Fibroblast of lung (primary cell): ENCODE measurements at regions not wholly inside any gene's neighbourhood (a gene's known extent, or its start where the extent isn't known, plus 50 kb on each side); places are given as distances from the start of the nearest gene placed in this dataset.

Experiments used
- DNase-seq, 2 donors: peaks; one replicate each; pipeline versions ENCODE4 v3.0.0 to v3.0.0-alpha.2; 2010; ENCODE audit warnings: low read depth in 2 of 2
- H2AFZ ChIP-seq: 2 replicates; pipeline ENCODE4 v1.5.1; 2012; ENCODE audit warnings: low read length, control low read depth, inconsistent platforms
- H3K27ac ChIP-seq: 2 replicates; pipeline ENCODE4 v1.5.1; 2011; ENCODE audit warnings: low read length, control low read depth; ENCODE audit not compliant: insufficient read depth
- H3K27me3 ChIP-seq: 2 replicates; pipeline ENCODE4 v1.5.1; 2011; ENCODE audit warnings: mild to moderate bottlenecking, low read length; ENCODE audit not compliant: control insufficient read depth, insufficient read depth
- H3K36me3 ChIP-seq: 2 replicates; pipeline ENCODE4 v1.5.1; 2011; ENCODE audit warnings: low read length; ENCODE audit not compliant: control insufficient read depth, insufficient read depth
- H3K4me1 ChIP-seq: 2 replicates; pipeline ENCODE4 v1.5.1; 2011; ENCODE audit warnings: low read length; ENCODE audit not compliant: control insufficient read depth, insufficient read depth; ENCODE audit errors: extremely low read depth
- H3K4me2 ChIP-seq: 2 replicates; pipeline ENCODE4 v1.5.1; 2011; ENCODE audit warnings: low read length, control low read depth; ENCODE audit not compliant: insufficient read depth; ENCODE audit errors: extremely low read depth
- H3K4me3 ChIP-seq, 4 experiments: fragments of 200-600 bp in 1 of 4; sonication (generic) in 1 of 4; replicated peaks in 1 of 4; 2 replicates each; pipeline ENCODE4 v1.5.1; 2011 to 2016; ENCODE audit warnings: low read length in 4 of 4, low read depth in 3 of 4, mild to moderate bottlenecking in 3 of 4, control low read depth in 2 of 4, inconsistent platforms in 1 of 4, mixed read lengths in 1 of 4; ENCODE audit not compliant: insufficient read depth in 1 of 4; ENCODE audit errors: control extremely low read depth in 1 of 4
- H3K79me2 ChIP-seq: 2 replicates; pipeline ENCODE4 v1.5.1; 2012; ENCODE audit warnings: mild to moderate bottlenecking, low read length, inconsistent platforms; ENCODE audit not compliant: control insufficient read depth, insufficient read depth
- H3K9ac ChIP-seq: 2 replicates; pipeline ENCODE4 v1.5.1; 2011; ENCODE audit warnings: mild to moderate bottlenecking, low read length, control low read depth; ENCODE audit not compliant: insufficient read depth
- H3K9me3 ChIP-seq: 2 replicates; pipeline ENCODE4 v1.5.1; 2012; ENCODE audit warnings: low read depth, low read length; ENCODE audit not compliant: control insufficient read depth, insufficient read depth
- H4K20me1 ChIP-seq: 2 replicates; pipeline ENCODE4 v1.5.1; 2011; ENCODE audit warnings: low read length; ENCODE audit not compliant: control insufficient read depth, insufficient read depth; ENCODE audit errors: extremely low read depth
- EZH2 ChIP-seq: IDR thresholded peaks from 2 replicates; pipeline ENCODE4 v1.5.1; 2012; ENCODE audit warnings: low read length, control low read depth, mild to moderate bottlenecking; ENCODE audit errors: missing control alignments
- TF ChIP-seq, protein P1 (sequence below), 2 donors: IDR thresholded peaks in 1 of 2; conservative IDR thresholded peaks in 1 of 2; 1 replicate in 1 of 2; 2 replicates in 1 of 2; pipeline ENCODE4 v1.5.1; 2011 to 2012; ENCODE audit warnings: low read length in 2 of 2, control low read depth in 1 of 2, inconsistent platforms in 1 of 2, low read depth in 1 of 2, mild to moderate bottlenecking in 1 of 2

DNA sequence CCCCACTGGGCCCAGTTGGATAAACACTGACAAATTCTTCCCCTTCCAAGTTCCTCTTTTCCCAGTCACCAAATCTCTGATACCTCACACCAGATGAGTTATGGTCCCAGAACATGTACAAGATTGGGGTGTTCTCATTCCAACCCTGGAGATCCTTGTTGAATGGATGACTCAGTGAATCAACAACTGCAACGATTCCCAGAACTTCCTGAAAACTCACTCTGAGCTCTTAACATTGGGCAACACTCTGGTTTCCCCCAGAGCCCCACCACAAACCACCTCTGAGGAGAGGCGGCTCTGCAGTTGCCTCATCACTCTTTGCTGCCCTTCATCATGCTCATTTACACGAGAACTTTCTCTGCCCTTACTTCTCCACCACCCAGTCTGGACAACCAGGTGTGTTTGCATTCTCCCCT, 115.2 kb downstream of the MRPL14 start:
- Histone ChIP-seq H3K27ac (peak overlapping the region; percentile 98), H3K27me3 (no peaks in the 10 kb centered on the region), H3K4me3 (no peak overlapping the region), H3K4me1 (peaks cover 19% of the 10 kb centered on the region), H4K20me1 (no peaks in the 10 kb centered on the region), H2AFZ (no peak overlapping the region), H3K79me2 (no peaks in the 10 kb centered on the region), H3K36me3 (no peaks in the 10 kb centered on the region), H3K9ac (no peak overlapping the region), H3K9me3 (no peaks in the 10 kb centered on the region), H3K4me2 (no peak overlapping the region)
- peak; percentile 97 to 98 for DNase-seq
- no peak for TF ChIP-seq EZH2
- TF ChIP-seq, protein P1, sequence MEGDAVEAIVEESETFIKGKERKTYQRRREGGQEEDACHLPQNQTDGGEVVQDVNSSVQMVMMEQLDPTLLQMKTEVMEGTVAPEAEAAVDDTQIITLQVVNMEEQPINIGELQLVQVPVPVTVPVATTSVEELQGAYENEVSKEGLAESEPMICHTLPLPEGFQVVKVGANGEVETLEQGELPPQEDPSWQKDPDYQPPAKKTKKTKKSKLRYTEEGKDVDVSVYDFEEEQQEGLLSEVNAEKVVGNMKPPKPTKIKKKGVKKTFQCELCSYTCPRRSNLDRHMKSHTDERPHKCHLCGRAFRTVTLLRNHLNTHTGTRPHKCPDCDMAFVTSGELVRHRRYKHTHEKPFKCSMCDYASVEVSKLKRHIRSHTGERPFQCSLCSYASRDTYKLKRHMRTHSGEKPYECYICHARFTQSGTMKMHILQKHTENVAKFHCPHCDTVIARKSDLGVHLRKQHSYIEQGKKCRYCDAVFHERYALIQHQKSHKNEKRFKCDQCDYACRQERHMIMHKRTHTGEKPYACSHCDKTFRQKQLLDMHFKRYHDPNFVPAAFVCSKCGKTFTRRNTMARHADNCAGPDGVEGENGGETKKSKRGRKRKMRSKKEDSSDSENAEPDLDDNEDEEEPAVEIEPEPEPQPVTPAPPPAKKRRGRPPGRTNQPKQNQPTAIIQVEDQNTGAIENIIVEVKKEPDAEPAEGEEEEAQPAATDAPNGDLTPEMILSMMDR (conservative IDR thresholded peaks at IDR 0.05 in 1 of 2, IDR thresholded peaks at IDR 0.05 in 1 of 2; ENCODE audit: low read depth in 1 of 2, low read length in 2 of 2) = no peak

DNA sequence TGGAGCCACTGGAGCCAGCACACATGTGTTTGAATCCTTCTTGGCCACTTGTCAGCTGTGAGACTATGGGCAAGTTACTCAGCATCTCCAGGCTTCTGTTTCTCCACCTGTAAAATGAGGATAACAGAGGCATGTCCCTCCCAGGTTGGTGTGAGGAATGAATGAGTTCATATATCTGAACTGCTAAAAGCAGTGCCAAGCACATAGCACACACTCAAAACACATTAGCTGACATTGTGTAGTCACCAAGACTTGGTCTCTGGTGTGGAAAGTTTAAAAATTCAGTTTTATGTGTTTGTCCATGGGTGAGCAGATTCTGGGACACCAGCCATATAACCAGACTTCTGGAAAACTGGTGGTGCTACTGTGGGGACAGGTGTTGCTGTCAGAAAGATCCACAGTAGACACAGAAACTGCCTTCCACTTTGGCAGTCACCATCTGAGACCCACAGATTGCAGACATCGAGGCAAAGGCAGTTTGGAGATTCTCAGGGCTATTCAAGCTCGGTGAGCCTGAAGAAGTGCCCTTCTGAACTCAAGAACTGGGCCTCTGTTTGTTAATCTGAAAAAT, 115.8 kb downstream of the MRPL14 start:
- Histone ChIP-seq H4K20me1 (no peaks in the 10 kb centered on the region), H3K36me3 (no peaks in the 10 kb centered on the region), H3K4me1 (peaks cover 24% of the 10 kb centered on the region), H3K27ac (peak overlapping the region; percentile 98), H3K27me3 (no peaks in the 10 kb centered on the region), H3K4me2 (peak overlapping the region; percentile 67), H3K4me3 (no peak overlapping the region), H3K79me2 (no peaks in the 10 kb centered on the region), H3K9me3 (no peaks in the 10 kb centered on the region), H3K9ac (peak overlapping the region; percentile 53), H2AFZ (no peak overlapping the region)
- TF ChIP-seq, protein P1 (conservative IDR thresholded peaks at IDR 0.05 in 1 of 2, IDR thresholded peaks at IDR 0.05 in 1 of 2; ENCODE audit: low read depth in 1 of 2, low read length in 2 of 2) = no peak
- TF ChIP-seq EZH2 = no peak
- peak in 1 of 2 donors; percentile 60 for DNase-seq

DNA sequence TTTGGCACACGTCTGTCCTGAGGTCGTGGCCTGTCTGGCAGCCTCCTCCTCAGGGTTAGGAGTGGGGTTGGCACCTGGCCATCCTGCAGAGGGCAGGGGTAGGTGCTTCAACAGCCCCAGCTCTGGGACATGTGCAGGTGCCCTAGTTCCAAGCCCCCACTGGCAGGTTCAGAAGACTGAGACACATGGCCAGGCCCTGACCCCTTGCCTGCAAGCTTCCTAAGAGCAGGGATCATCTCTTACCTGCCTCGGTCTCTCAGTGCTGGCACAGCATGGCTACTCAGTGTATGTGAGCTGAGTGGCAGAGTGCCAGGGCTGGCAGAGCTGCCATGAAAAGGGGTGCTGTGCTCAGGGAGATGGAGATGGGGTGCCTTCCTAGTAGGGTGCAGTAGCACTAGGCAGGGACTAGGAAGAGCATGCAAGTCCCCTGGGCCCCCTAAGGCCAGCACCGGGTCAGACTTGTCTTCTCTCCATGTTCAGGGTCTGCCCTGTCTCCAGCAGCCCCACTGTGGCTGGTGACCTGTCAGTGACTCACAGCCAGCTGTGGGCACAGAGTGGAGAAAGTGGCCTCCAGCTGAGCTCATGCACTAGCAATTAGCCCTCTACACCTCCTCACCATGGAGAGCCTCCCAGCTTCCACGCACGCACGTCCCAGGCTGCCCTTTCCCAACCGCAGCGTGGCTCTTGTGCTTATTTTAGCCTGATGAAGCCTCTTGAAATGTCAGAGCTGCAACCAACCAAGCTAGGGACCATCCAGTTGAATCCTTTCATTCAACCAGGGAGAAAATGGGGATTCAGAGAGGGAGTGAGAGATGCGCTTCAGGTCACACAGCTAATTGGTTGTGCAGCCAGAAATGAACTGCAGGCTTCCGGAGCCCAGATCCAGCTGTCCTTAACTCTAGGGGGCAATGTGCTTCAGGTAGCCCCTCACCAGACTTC, 116.6 kb downstream of the MRPL14 start:
- H3K4me2 ChIP-seq = peak overlapping the region; percentile 67
- H3K4me3 ChIP-seq = no peak overlapping the region
- H3K36me3 ChIP-seq = no peaks in the 10 kb centered on the region
- peak overlapping the region; percentile 53 for H3K9ac ChIP-seq
- no peak overlapping the region for H2AFZ ChIP-seq
- H3K4me1 ChIP-seq = peaks cover 25% of the 10 kb centered on the region
- no peaks in the 10 kb centered on the region for H3K9me3 ChIP-seq
- TF ChIP-seq, protein P1 (conservative IDR thresholded peaks at IDR 0.05 in 1 of 2, IDR thresholded peaks at IDR 0.05 in 1 of 2; ENCODE audit: low read depth in 1 of 2, low read length in 2 of 2) = no peak
- TF ChIP-seq EZH2 = no peak
- peak overlapping the region; percentile 98 for H3K27ac ChIP-seq
- H3K27me3 ChIP-seq = no peaks in the 10 kb centered on the region
- no peaks in the 10 kb centered on the region for H3K79me2 ChIP-seq
- no peaks in the 10 kb centered on the region for H4K20me1 ChIP-seq
- peak; percentile 98 to 99 for DNase-seq
